ENCODE measurements at regions not wholly inside any gene's neighbourhood (a gene's known extent, or its start where the extent isn't known, plus 50 kb on each side); places are given as distances from the start of the nearest gene placed in this dataset.

DNA sequence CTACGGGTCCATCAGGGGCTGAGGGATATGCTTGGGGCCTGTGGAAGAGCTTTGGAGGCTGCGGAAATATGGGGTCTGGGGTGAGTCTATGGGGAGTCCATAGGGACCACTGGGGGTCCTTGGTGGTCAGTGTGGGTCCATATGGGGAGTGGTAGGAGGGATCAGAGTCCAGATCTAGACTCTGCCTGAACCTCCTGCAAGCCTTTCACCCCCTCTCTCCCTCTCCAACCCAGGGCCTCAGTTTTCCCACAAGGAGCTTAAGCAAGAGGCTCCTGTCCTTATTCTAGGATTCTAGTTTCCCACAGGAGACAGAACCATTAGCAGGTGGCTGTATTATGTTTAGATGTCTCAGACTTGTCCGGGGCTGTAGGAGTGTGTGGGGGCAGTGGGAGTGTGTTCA, 161.9 kb upstream of the TSHZ3 start:
- Histone ChIP-seq H3K27me3 (ENCODE audit: insufficient read depth, low read length) (no peaks in the 10 kb centered on the region), H3K4me2 (ENCODE audit: insufficient read depth, low read length) (no peak overlapping the region), H3K79me2 (ENCODE audit: insufficient read depth, low read length) (no peaks in the 10 kb centered on the region), H3K27ac (ENCODE audit: low read depth, low read length) (no peak overlapping the region), H3K36me3 (ENCODE audit: insufficient read depth, low read length) (no peaks in the 10 kb centered on the region), H3K9me3 (ENCODE audit: low read depth, low read length) (no peaks in the 10 kb centered on the region), H3K4me1 (ENCODE audit: insufficient read depth, low read length) (no peaks in the 10 kb centered on the region), H3K4me3 (ENCODE audit: insufficient read depth, low read length) (no peak overlapping the region), H4K20me1 (ENCODE audit: insufficient read depth, low read length) (no peaks in the 10 kb centered on the region), H2AFZ (ENCODE audit: low read length) (no peak overlapping the region)
- no peak for DNase-seq (ENCODE audit: insufficient read length, low spot score, missing footprints)
- TF ChIP-seq CTCF (IDR thresholded peaks at IDR 0.05; ENCODE audit: extremely low read depth, low read depth, low read length): no peak

- Histone ChIP-seq H3K36me3 (ENCODE audit: insufficient read depth, low read length) (no peaks in the 10 kb centered on the region), H2AFZ (ENCODE audit: low read length) (no peak overlapping the region), H3K9me3 (ENCODE audit: low read depth, low read length) (no peaks in the 10 kb centered on the region), H3K27me3 (ENCODE audit: insufficient read depth, low read length) (no peaks in the 10 kb centered on the region), H3K4me3 (ENCODE audit: insufficient read depth, low read length) (no peak overlapping the region), H3K79me2 (ENCODE audit: insufficient read depth, low read length) (no peaks in the 10 kb centered on the region), H3K27ac (ENCODE audit: low read depth, low read length) (no peak overlapping the region), H3K4me1 (ENCODE audit: insufficient read depth, low read length) (no peaks in the 10 kb centered on the region), H3K4me2 (ENCODE audit: insufficient read depth, low read length) (no peak overlapping the region), H4K20me1 (ENCODE audit: insufficient read depth, low read length) (no peaks in the 10 kb centered on the region)
- TF ChIP-seq CTCF (IDR thresholded peaks at IDR 0.05; ENCODE audit: extremely low read depth, low read depth, low read length): no peak
- DNase-seq (ENCODE audit: insufficient read length, low spot score, missing footprints): no peak
Observed at GRCh38 chr19:31511696-31512095, 162.5 kb upstream of the TSHZ3 start.

DNA sequence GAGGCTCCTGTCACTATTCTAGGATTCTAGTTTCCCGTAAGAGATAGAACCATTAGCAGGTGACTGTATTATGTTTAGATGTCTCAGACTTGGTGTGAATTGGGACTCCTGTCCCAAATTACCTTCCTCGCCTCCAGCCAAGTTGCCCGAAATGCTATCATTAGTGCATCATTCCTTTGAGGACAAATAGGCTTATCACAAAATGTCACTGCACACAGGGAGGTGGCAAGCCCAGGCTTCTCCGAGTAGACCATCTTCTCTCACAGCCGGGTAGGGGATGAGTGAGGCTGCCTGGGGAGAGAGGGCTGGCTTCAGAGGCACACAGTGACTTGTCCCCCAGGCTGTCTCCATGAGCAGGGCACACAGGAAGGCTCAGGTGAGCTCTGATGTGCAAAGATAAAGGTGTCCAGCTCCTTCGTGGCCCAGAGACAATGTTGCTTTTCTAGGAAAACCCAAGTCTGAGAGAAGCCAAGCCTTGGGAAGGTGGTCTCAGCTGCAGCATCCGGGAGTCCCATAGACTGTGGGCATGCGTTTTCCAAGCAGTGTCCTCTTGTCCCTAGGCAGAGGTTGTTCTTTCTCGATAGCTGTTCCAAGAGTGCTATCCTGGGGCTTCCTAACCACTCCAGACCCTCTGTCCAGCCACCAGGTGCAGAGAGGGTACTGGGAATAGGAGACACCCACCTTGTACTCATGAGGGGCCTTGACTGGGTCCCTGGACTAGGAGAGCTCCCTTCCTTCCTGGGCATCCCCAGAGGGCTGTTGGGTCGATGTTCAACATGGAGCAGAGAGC, 163.1 kb upstream of the TSHZ3 start:
- Histone ChIP-seq H3K4me1 (ENCODE audit: insufficient read depth, low read length) (no peaks in the 10 kb centered on the region), H3K27ac (ENCODE audit: low read depth, low read length) (no peak overlapping the region), H3K4me3 (ENCODE audit: insufficient read depth, low read length) (no peak overlapping the region), H4K20me1 (ENCODE audit: insufficient read depth, low read length) (no peaks in the 10 kb centered on the region), H3K9me3 (ENCODE audit: low read depth, low read length) (no peaks in the 10 kb centered on the region), H2AFZ (ENCODE audit: low read length) (no peak overlapping the region), H3K36me3 (ENCODE audit: insufficient read depth, low read length) (no peaks in the 10 kb centered on the region), H3K27me3 (ENCODE audit: insufficient read depth, low read length) (no peaks in the 10 kb centered on the region), H3K4me2 (ENCODE audit: insufficient read depth, low read length) (no peak overlapping the region), H3K79me2 (ENCODE audit: insufficient read depth, low read length) (no peaks in the 10 kb centered on the region)
- DNase-seq (ENCODE audit: insufficient read length, low spot score, missing footprints): no peak
- no peak for TF ChIP-seq CTCF (IDR thresholded peaks at IDR 0.05; ENCODE audit: extremely low read depth, low read depth, low read length)

DNA sequence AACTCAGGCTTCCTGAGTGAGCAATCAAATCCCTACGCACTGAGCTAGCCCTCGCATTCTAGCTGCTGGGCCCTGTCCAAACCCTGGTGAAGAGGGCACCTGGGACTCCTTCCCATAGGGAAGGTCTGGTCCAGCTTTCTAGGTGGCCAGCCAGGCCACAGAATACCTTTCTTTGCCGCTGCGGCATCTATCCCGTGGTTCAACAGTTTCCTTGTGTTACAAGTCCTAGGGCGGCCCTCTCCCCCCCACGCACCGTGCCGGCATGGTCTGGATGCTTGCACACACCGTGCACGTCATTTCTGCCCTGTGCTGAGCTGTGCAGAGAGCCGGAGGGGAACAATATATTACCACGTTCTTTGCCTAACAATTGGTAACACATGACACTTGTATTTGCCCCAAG, 164.6 kb upstream of the TSHZ3 start:
- Histone ChIP-seq H3K9me3 (ENCODE audit: low read depth, low read length) (no peaks in the 10 kb centered on the region), H2AFZ (ENCODE audit: low read length) (no peak overlapping the region), H3K4me2 (ENCODE audit: insufficient read depth, low read length) (no peak overlapping the region), H3K27me3 (ENCODE audit: insufficient read depth, low read length) (no peaks in the 10 kb centered on the region), H3K4me3 (ENCODE audit: insufficient read depth, low read length) (no peak overlapping the region), H3K36me3 (ENCODE audit: insufficient read depth, low read length) (no peaks in the 10 kb centered on the region), H3K4me1 (ENCODE audit: insufficient read depth, low read length) (no peaks in the 10 kb centered on the region), H4K20me1 (ENCODE audit: insufficient read depth, low read length) (no peaks in the 10 kb centered on the region), H3K27ac (ENCODE audit: low read depth, low read length) (no peak overlapping the region), H3K79me2 (ENCODE audit: insufficient read depth, low read length) (no peaks in the 10 kb centered on the region)
- DNase-seq (ENCODE audit: insufficient read length, low spot score, missing footprints): no peak
- no peak for TF ChIP-seq CTCF (IDR thresholded peaks at IDR 0.05; ENCODE audit: extremely low read depth, low read depth, low read length)

All from osteoblast (primary cell).